GM10266 (cell line): ENCODE measurements at regions not wholly inside any gene's neighbourhood (a gene's known extent, or its start where the extent isn't known, plus 50 kb on each side); places are given as distances from the start of the nearest gene placed in this dataset.

Source experiments
- DNase-seq: peaks from one replicate; pipeline ENCODE4 v3.0.0; 2012; ENCODE audit errors: extremely low spot score
- CTCF ChIP-seq: IDR thresholded peaks from 2 replicates; pipeline ENCODE4 v1.5.1; 2012; ENCODE audit warnings: mild to moderate bottlenecking, low read depth; ENCODE audit not compliant: control insufficient read depth, insufficient read depth; ENCODE audit errors: missing control alignments

- DNase-seq = no peak
- TF ChIP-seq CTCF = no peak
These were observed 86.9 kb upstream of the SATB1 start for GRCh38 chr3:18512007-18512406.

- DNase-seq = no peak
- no peak for TF ChIP-seq CTCF
These were observed 85.8 kb upstream of the SATB1 start for GRCh38 chr3:18510947-18511346.

- DNase-seq = no peak
- TF ChIP-seq CTCF = no peak
These were observed 82.2 kb upstream of the SATB1 start for GRCh38 chr3:18507333-18507732.

GRCh38 chr3:18505056-18505455 is 79.9 kb upstream of the SATB1 start:
- DNase-seq = no peak
- no peak for TF ChIP-seq CTCF

- TF ChIP-seq CTCF = no peak
- DNase-seq = no peak
These were observed 76.7 kb upstream of the SATB1 start for GRCh38 chr3:18501679-18502343.

GRCh38 chr3:18500322-18500721 is 75.2 kb upstream of the SATB1 start:
- no peak for TF ChIP-seq CTCF
- DNase-seq = no peak

- DNase-seq = no peak
- no peak for TF ChIP-seq CTCF
These were observed 74.2 kb upstream of the SATB1 start for GRCh38 chr3:18499301-18499700.
